HG03103 (cell line): ENCODE measurements at regions not wholly inside any gene's neighbourhood (a gene's known extent, or its start where the extent isn't known, plus 50 kb on each side); places are given as distances from the start of the nearest gene placed in this dataset.
A peak's percentile ranks its signal among the peaks of the same experiment; 100 is the strongest.

Experiments used
- ATAC-seq: cut with Tn5 transposase; IDR thresholded peaks from one replicate; pipeline ENCODE4 v1.9.1; 2021; ENCODE audit warnings: low read depth; ENCODE audit not compliant: unreplicated experiment

DNA sequence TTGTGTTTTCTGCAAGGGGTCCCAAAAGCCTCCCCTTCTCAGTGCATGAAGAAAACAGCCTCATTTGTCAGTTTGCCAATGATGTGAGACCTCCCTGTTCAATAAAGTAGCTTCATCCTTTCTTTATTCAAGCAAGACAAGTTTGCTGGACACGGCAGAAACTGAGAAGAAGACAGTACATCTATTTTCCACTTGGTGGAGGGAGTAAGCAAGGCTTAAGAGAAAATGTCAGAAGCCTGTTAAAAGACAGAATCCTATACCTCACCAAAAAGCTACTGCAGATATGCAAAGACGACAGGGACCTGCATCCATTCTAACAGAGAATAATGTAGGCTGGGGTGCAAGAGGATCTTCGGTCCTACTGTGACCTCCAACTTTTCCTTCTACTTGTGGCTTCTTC is 506.8 kb upstream of the VRK2 start:
- ATAC-seq: no peak

- ATAC-seq: no peak
Measured at GRCh38 chr2:57542081-57542480, 504.5 kb upstream of the VRK2 start.

- ATAC-seq: no peak
Measured at GRCh38 chr2:57543211-57543610, 503.4 kb upstream of the VRK2 start.

DNA sequence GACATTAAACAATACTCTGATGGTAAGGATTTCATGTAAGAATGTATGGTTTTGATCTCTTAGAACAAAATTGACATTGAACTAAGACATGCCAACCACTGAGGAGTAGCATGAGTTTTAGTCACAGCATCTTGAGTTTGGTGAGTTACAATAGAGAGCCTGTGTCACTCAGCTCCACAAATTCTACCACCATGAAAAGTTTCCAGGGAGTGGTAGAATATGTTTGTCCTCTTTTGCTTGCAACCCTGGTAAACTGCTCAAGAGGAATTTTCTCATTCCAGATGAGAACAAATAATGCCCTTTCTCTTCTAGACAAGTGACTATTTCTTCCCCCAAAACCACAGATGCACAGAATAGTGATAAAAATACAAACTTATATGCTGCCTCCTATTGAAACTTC is 502.0 kb upstream of the VRK2 start:
- no peak for ATAC-seq

DNA sequence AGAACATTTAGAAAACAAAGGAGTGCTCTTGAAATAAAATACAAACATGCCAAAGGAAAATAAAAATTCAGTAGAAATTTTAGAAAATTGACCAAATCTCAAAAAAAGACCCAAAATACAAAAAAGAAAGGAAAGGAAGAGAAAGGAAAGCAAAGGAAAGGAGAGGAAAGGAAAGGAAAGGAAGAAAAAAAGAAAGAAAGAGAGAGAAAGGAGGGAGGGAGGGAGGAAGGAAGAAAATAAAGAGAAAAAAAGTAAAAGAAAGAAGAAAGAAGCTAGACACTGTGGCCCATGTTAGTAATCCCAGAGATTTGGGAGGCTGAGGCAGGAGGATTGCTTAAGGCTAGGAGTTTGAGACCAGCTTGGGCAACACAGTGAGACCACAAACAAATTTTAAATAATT is 500.1 kb upstream of the VRK2 start:
- no peak for ATAC-seq

DNA sequence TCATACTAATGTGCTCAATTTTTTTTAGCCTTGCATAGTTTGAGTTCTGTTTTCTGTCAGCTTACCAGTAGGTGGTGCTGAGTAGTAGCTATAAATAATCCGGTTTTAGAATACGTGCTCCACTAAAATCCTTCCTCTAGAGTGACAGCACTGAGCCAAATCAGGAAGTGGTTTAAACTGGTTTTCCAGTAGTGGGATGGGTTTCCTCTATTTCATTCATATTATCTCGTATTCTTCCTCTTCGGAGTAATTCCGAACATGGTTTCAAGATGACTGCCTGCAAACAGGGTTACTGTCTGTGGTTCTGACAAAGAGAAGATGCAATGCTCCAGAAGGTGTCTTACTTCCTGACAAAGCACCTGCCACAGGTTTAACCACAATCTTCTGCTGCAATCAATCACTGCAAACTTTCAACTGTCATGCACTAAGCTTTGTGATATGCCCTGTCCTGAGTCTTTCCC is 496.9 kb upstream of the VRK2 start:
- ATAC-seq: peak; percentile 53

- ATAC-seq: no peak
Measured at GRCh38 chr2:57550912-57551311, 495.7 kb upstream of the VRK2 start.

DNA sequence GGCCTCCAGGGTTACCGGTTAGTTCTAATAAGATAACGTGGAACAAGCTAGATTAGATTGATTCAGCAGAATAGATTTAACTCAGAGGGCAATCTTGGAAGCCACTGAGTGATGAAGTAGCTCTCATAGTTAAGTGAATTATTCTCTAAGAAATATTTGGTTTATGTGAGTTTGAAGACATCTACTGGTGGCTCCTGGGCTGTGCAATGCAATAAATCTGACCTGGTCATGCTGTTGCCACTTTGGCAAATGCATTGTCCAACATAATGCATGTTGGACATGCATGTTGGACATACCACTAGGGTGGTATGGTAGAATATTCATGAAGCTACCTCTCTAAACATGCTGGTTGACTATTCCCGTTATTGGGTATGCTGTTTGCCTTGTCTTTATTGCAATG is 493.7 kb upstream of the VRK2 start:
- ATAC-seq: no peak

- ATAC-seq: no peak
Measured at GRCh38 chr2:57554348-57554747, 492.3 kb upstream of the VRK2 start.

GRCh38 chr2:57558312-57558711 is 488.3 kb upstream of the VRK2 start:
- no peak for ATAC-seq

- ATAC-seq: no peak
Measured at GRCh38 chr2:57562495-57562894, 484.1 kb upstream of the VRK2 start.

DNA sequence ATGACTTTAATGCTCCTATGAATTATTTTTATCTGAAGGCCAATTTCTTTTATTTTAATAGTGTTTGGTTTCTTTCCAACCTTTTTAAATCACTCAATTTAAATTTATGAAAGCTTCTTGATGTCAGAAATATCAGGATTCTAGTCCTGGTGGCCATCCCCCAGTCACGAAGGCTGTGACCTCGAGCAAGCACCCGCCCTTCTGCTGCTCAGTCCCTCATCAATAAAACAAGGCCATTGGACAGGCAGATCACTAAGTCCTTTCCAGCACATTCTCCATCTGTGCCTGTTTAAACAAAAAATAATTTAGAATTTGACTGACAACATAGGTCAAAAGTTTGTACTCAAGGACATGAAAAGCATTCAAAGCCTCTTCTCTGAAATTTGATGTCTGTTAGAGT is 483.6 kb upstream of the VRK2 start:
- no peak for ATAC-seq

GRCh38 chr2:57567245-57567644 is 479.4 kb upstream of the VRK2 start:
- no peak for ATAC-seq

GRCh38 chr2:57569396-57569795 is 477.2 kb upstream of the VRK2 start:
- ATAC-seq: no peak

DNA sequence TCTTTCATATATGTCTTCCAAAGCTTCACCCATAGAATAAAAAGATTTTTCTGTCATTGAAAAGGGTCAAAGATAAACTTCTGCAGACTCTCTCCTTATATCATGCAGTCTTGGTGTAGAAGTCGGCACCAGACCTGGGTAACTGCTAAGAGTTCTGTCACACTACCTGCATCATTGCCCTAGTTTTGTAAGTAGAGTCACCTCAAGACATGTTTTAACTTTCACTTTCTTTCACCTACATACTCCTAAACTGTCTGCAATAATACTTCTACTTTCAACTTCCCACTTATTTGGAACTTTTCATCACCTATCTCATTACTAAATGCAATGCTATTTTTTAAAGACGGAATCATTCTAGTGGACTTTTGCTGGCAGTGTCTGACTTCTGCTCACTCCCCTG is 475.6 kb upstream of the VRK2 start:
- no peak for ATAC-seq

GRCh38 chr2:57575700-57576268 is 470.8 kb upstream of the VRK2 start:
- no peak for ATAC-seq

- ATAC-seq: no peak
Measured at GRCh38 chr2:57576983-57577382, 469.6 kb upstream of the VRK2 start.

- no peak for ATAC-seq
Measured at GRCh38 chr2:57597940-57598339, 448.7 kb upstream of the VRK2 start.

DNA sequence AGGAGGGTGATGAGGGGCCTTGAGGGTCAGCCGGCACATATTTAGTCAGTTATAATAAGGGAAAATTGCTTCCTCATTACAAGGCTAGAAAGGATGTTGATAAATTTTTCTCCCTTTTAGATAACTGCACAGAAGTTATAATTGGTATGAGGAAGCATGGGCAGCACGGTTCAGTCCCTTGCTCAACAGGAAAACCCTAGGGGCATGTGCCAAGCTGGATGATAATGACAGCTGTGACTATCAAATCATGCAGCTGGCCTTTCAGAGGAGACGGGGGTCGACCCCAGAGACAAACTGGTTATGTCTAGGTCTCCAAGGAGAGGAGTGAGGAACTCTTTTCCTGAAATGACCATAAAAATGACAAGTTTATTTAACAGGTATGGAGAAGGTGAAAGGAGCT is 448.1 kb upstream of the VRK2 start:
- no peak for ATAC-seq

DNA sequence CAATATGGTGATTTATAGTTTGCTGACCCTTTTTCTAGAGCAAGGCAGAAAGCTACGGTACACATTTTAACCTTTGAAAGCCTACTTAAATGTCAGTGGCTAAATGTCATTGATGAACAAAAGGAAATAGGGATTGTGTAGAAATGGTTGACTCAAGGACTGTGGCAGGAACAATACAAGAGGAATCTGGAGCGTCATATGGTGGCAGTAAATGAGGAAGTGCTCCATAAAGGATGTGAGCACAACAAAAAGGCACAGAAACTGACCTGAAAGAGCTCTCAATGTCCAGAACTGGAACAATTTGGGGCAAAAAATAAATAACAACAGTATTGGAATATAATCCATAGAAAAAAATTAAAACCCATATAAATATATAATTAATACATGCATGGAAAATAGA is 443.9 kb upstream of the VRK2 start:
- no peak for ATAC-seq

DNA sequence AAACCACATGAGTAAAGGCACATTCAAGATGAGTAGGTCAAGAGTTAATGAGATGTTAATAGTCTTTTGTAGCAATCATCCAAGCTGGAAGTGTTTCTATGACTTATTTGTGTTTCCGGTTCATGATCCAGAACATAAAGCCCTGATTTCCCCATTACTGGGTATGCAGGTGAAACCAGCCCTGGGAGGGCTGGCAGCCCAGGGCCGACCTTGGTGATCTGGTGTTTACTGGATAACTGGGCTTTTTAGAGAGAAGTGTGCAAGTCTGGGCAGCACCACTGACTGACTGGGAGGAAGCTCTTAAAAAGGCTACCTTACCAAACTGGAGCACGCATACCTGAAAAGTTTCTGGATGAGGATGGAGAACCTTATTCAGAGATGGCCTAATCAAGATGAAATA is 431.6 kb upstream of the VRK2 start:
- ATAC-seq: no peak

DNA sequence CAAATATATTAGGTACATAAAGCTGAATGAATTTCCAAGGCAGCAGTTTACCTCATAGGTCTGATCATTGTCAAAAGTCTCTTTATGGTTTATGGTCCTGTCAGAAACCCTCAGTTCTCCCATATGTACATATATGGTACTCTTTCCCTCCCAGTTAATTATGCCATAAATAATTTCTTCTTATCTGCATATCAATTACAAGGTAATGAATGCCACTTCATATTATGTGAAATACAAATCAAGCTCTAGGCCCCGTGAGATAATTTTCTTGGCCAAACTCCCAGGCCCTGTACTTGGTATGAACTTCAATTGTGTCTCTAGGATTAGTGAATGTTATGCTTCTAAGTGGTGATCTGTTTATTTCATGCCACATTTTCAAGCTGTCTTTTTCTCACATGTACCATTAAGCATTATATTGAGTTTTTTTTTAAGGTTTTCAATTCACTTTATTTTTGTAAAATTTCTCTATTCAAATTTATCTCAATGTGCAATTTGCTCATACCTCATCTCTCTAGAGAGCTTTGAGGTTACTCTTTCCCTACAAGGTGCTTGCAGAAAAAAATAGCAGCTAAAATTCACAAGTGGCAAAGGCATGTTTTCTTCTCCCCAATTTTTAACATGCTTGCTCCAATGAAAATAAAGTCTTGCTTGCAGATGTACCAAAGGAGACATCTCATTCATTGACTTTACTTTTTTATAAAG is 430.6 kb upstream of the VRK2 start:
- no peak for ATAC-seq

GRCh38 chr2:57617318-57617717 is 429.3 kb upstream of the VRK2 start:
- ATAC-seq: no peak
